H9 (cell line): ENCODE measurements at regions not wholly inside any gene's neighbourhood (a gene's known extent, or its start where the extent isn't known, plus 50 kb on each side); places are given as distances from the start of the nearest gene placed in this dataset.

Experiments
- DNase-seq: peaks from one replicate; pipeline ENCODE4 v3.0.0-alpha.2; 2017
- H2AFZ ChIP-seq: one replicate; pipeline ENCODE4 v1.6.1; 2013; ENCODE audit warnings: mild to moderate bottlenecking, low read length, control low read depth, moderate library complexity
- H2AK5ac ChIP-seq: 2 replicates; pipeline ENCODE4 v1.6.1; 2013; ENCODE audit warnings: low read length, control low read depth, mixed read lengths; ENCODE audit not compliant: insufficient read length
- H2BK120ac ChIP-seq: one replicate; pipeline ENCODE4 v1.6.1; 2013; ENCODE audit warnings: low read depth, mild to moderate bottlenecking, low read length, control low read depth, inconsistent platforms; ENCODE audit not compliant: poor library complexity, severe bottlenecking
- H2BK12ac ChIP-seq: 2 replicates; pipeline ENCODE4 v1.6.1; 2013; ENCODE audit warnings: low read length, control low read depth, mixed read lengths, low read depth; ENCODE audit not compliant: insufficient read length
- H2BK15ac ChIP-seq: 2 replicates; pipeline ENCODE4 v1.6.1; 2013; ENCODE audit warnings: low read depth, low read length, control low read depth
- H2BK20ac ChIP-seq: one replicate; pipeline ENCODE4 v1.6.1; 2013; ENCODE audit warnings: low read depth, mild to moderate bottlenecking, low read length, control low read depth, inconsistent platforms; ENCODE audit not compliant: poor library complexity, severe bottlenecking
- H2BK5ac ChIP-seq: 2 replicates; pipeline ENCODE4 v1.6.1; 2013; ENCODE audit warnings: low read length, control low read depth, mixed read lengths; ENCODE audit not compliant: insufficient read length
- H3K14ac ChIP-seq: 2 replicates; pipeline ENCODE4 v1.6.1; 2013; ENCODE audit warnings: low read length, control low read depth; ENCODE audit not compliant: insufficient read depth
- H3K18ac ChIP-seq: 2 replicates; pipeline ENCODE4 v1.6.1; 2013; ENCODE audit warnings: low read depth, mild to moderate bottlenecking, mixed read lengths, low read length, control low read depth; ENCODE audit not compliant: insufficient read length
- H3K23ac ChIP-seq: 2 replicates; pipeline ENCODE4 v1.6.1; 2013; ENCODE audit warnings: low read length, control low read depth, mixed read lengths, low read depth; ENCODE audit not compliant: insufficient read length
- H3K23me2 ChIP-seq: 2 replicates; pipeline ENCODE4 v1.6.1; 2013; ENCODE audit warnings: low read depth, mild to moderate bottlenecking, mixed read lengths, low read length, control low read depth; ENCODE audit not compliant: insufficient read length, poor library complexity, severe bottlenecking
- H3K27ac ChIP-seq: 2 replicates; pipeline ENCODE4 v1.5.1; 2013; ENCODE audit warnings: low read length, control low read depth, mixed read lengths, low read depth; ENCODE audit not compliant: insufficient read length
- H3K27me3 ChIP-seq: 2 replicates; pipeline ENCODE4 v1.6.1; 2013; ENCODE audit warnings: low read length, control low read depth, inconsistent platforms; ENCODE audit not compliant: insufficient read depth
- H3K4ac ChIP-seq: 2 replicates; pipeline ENCODE4 v1.6.1; 2013; ENCODE audit warnings: low read depth, mild to moderate bottlenecking, control low read depth, inconsistent platforms, low read length, moderate library complexity
- H3K4me1 ChIP-seq: 2 replicates; pipeline ENCODE4 v1.6.1; 2013; ENCODE audit warnings: low read length, control low read depth, inconsistent platforms; ENCODE audit not compliant: insufficient read depth
- H3K4me2 ChIP-seq: 2 replicates; pipeline ENCODE4 v1.6.1; 2013; ENCODE audit warnings: low read length, control low read depth, mixed read lengths; ENCODE audit not compliant: insufficient read length, insufficient read depth
- H3K56ac ChIP-seq: 2 replicates; pipeline ENCODE4 v1.6.1; 2013; ENCODE audit warnings: low read depth, mild to moderate bottlenecking, mixed read lengths, low read length, control low read depth; ENCODE audit not compliant: insufficient read length
- H3K79me1 ChIP-seq: 2 replicates; pipeline ENCODE4 v1.6.1; 2013; ENCODE audit warnings: low read depth, mild to moderate bottlenecking, moderate library complexity, low read length, control low read depth, inconsistent platforms; ENCODE audit not compliant: insufficient read depth, poor library complexity, severe bottlenecking
- H3K79me2 ChIP-seq: 2 replicates; pipeline ENCODE4 v1.6.1; 2013; ENCODE audit warnings: low read length, control low read depth, inconsistent platforms; ENCODE audit not compliant: insufficient read depth
- H3K9ac ChIP-seq: 2 replicates; pipeline ENCODE4 v1.6.1; 2013; ENCODE audit warnings: low read length, control low read depth, mixed read lengths; ENCODE audit not compliant: insufficient read length; ENCODE audit errors: extremely low read depth
- H3K9me3 ChIP-seq: one replicate; pipeline ENCODE4 v1.6.1; 2013; ENCODE audit warnings: low read depth, low read length, inconsistent platforms; ENCODE audit not compliant: control insufficient read depth
- H3T11ph ChIP-seq: one replicate; pipeline ENCODE4 v1.6.1; 2013; ENCODE audit warnings: mild to moderate bottlenecking, low read length, control low read depth, inconsistent platforms
- H4K20me1 ChIP-seq: one replicate; pipeline ENCODE4 v1.6.1; 2013; ENCODE audit not compliant: control insufficient read depth, insufficient read length, insufficient read depth
- H4K5ac ChIP-seq: 2 replicates; pipeline ENCODE4 v1.6.1; 2013; ENCODE audit warnings: low read depth, mild to moderate bottlenecking, mixed read lengths, low read length, control low read depth; ENCODE audit not compliant: insufficient read length
- H4K8ac ChIP-seq: replicated peaks from 2 replicates; pipeline ENCODE4 v1.6.1; 2013; ENCODE audit warnings: low read length, control low read depth, mixed read lengths, low read depth; ENCODE audit not compliant: insufficient read length
- H4K91ac ChIP-seq: 2 replicates; pipeline ENCODE4 v1.6.1; 2013; ENCODE audit warnings: low read depth, mild to moderate bottlenecking, moderate library complexity, mixed read lengths, low read length, control low read depth; ENCODE audit not compliant: insufficient read length
- H3K27ac Mint-ChIP-seq, 3 experiments: 2 replicates in 2 of 3; 3 replicates in 1 of 3; pipeline ENCODE4 v1.8.0; 2020 to 2021; ENCODE audit warnings: mixed read lengths in 3 of 3, mild to moderate bottlenecking in 1 of 3, moderate library complexity in 1 of 3
- H3K27me3 Mint-ChIP-seq: 2 replicates; pipeline ENCODE4 v1.8.0; 2021; ENCODE audit warnings: low read depth, mild to moderate bottlenecking, moderate library complexity, mixed read lengths
- H3K36me3 Mint-ChIP-seq, 3 experiments: 2 replicates in 2 of 3; 3 replicates in 1 of 3; pipeline ENCODE4 v1.8.0; 2020 to 2021; ENCODE audit warnings: low read depth in 3 of 3, mixed read lengths in 3 of 3; ENCODE audit not compliant: insufficient read depth in 1 of 3
- H3K4me1 Mint-ChIP-seq, 2 experiments: 2 replicates each; pipeline ENCODE4 v1.8.0; 2020; ENCODE audit warnings: mixed read lengths in 2 of 2
- H3K4me3 Mint-ChIP-seq, 2 experiments: 2 replicates in 1 of 2; 3 replicates in 1 of 2; pipeline ENCODE4 v1.8.0; 2020 to 2021; ENCODE audit warnings: mild to moderate bottlenecking in 2 of 2, mixed read lengths in 2 of 2, moderate library complexity in 1 of 2
- H3K9me3 Mint-ChIP-seq, 2 experiments: 2 replicates in 1 of 2; 3 replicates in 1 of 2; pipeline ENCODE4 v1.8.0; 2020; ENCODE audit warnings: mild to moderate bottlenecking in 2 of 2, mixed read lengths in 2 of 2, moderate library complexity in 1 of 2
- CTCF ChIP-seq: fragments of 200-600 bp; sonication (generic); conservative IDR thresholded peaks from 3 replicates; pipeline ENCODE4 v1.8.0; 2021; ENCODE audit warnings: antibody characterized with exemption, mild to moderate bottlenecking
- WGBS: extraction: QIAGEN DNeasy Blood & Tissue Kit; methylation state at CpG from one replicate; pipeline ENCODE4 v1.1.7; 2013; ENCODE audit warnings: missing lambda C conversion rate, low lambda C conversion rate, mixed read lengths; ENCODE audit not compliant: insufficient read length; ENCODE audit errors: extremely low coverage; 5-methylcytosine and 5-hydroxymethylcytosine counted together

DNA sequence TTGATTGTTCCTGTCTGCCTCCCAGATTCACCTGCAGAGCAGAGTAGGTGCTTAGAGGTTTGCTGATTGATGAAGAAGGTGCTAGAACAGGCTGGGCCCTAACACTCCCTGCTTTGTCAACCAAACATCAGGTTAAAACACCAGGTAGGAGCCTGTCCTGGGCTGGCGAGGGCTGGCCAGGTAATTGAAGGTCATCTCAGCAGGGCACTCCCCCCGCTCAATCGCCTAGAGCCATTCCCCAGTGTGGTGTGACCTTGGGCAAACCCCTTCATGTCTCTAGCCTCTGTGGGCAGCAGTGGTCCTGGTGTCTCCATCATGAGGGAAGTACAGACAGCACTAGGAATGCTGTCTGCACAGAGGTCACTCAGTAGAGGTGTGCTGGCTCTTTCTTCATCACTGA, 88.3 kb downstream of the KLF15 start:
- Histone ChIP-seq H3K79me1 (no peaks in the 10 kb centered on the region), H2BK15ac (no peak overlapping the region; the same call in 1 of the 2 replicates), H3K4me2 (no peak overlapping the region), H2BK12ac (no peak overlapping the region), H4K20me1 (no peaks in the 10 kb centered on the region), H2BK120ac (no peak overlapping the region), H3K18ac (no peak overlapping the region), H2BK20ac (no peak overlapping the region), H3K9ac (no peak overlapping the region), H2AFZ (no peak overlapping the region), H3K56ac (no peak overlapping the region), H3K14ac (no peak overlapping the region), H4K91ac (no peak overlapping the region), H4K8ac (no peak overlapping the region), H3T11ph (no peak overlapping the region), H3K9me3 (no peaks in the 10 kb centered on the region), H3K4ac (no peak overlapping the region), H3K23me2 (peaks cover 6% of the 10 kb centered on the region), H3K23ac (no peak overlapping the region), H3K4me1 (peaks cover 3% of the 10 kb centered on the region; the same call in 1 of the 2 replicates), H3K79me2 (no peaks in the 10 kb centered on the region), H2AK5ac (no peak overlapping the region), H3K27me3 (no peaks in the 10 kb centered on the region; the same call in 1 of the 2 replicates), H2BK5ac (no peak overlapping the region), H4K5ac (no peak overlapping the region), H3K27ac (no peak overlapping the region)
- H3K9me3 Mint-ChIP-seq = no peaks in the 10 kb centered on the region
- peaks cover 31 to 37% of the 10 kb centered on the region in 2 experiments for H3K4me1 Mint-ChIP-seq
- no peak for DNase-seq
- no peak overlapping the region for H3K4me3 Mint-ChIP-seq
- TF ChIP-seq CTCF = no peak
- H3K36me3 Mint-ChIP-seq = no peaks in the 10 kb centered on the region
- H3K27ac Mint-ChIP-seq = no peak overlapping the region
- WGBS = no CpG with 5 or more reads among the region's 3 CpGs
- peaks cover 14% of the 10 kb centered on the region for H3K27me3 Mint-ChIP-seq
